Rectal smooth muscle tissue (tissue), 1 donor: ENCODE measurements at regions not wholly inside any gene's neighbourhood (a gene's known extent, or its start where the extent isn't known, plus 50 kb on each side); places are given as distances from the start of the nearest gene placed in this dataset.

ENCODE experiments used
- H3K27ac ChIP-seq: one replicate; pipeline ENCODE4 v1.7.0; 2013; ENCODE audit warnings: low read depth, low read length, inconsistent platforms
- H3K27me3 ChIP-seq: one replicate; pipeline ENCODE4 v1.7.0; 2013; ENCODE audit warnings: low read length; ENCODE audit not compliant: control insufficient read depth, insufficient read depth
- H3K36me3 ChIP-seq: one replicate; pipeline ENCODE4 v1.7.0; 2013; ENCODE audit warnings: low read length; ENCODE audit not compliant: control insufficient read depth, insufficient read depth
- H3K4me1 ChIP-seq: one replicate; pipeline ENCODE4 v1.7.0; 2013; ENCODE audit warnings: low read length; ENCODE audit not compliant: control insufficient read depth, insufficient read depth
- H3K4me3 ChIP-seq: one replicate; pipeline ENCODE4 v1.7.0; 2013; ENCODE audit warnings: low read length
- H3K9ac ChIP-seq: one replicate; pipeline ENCODE4 v1.7.0; 2013; ENCODE audit warnings: low read length

DNA sequence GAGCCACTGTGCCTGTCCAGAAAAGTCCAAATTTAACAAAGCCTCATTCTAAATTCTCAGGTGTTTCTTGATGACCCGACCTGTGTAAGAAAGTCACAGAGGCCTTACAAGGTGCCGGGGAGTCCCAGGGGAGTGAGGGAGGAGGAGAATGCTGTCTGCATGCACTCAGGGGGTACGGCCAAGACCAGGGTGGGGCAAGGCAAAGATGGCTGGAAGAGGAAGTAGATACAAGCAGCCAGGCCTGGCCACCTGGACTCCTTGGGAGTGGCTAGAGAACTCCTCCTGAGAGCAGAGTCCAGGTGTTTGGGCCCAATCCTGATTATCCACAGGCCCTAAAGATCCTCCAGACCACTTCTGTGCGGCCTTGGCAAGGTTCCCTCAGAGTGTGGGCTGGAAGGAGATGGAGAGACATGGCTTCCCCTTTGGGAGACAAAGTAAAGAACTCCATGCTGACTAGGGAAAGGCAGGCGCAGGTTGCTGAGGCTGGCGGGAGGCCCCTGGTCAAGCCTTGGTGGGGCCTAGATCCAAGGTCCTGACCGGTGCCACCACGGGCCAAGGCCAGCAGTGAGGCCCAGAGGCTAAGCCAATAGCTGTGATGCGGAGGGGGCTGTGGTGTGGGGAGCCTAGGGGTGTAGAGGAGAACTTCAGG, 74.7 kb downstream of the COPS8 start:
- H3K27ac ChIP-seq, result peak overlapping the region; percentile 50
- H3K27me3 ChIP-seq, result no peaks in the 10 kb centered on the region
- H3K4me1 ChIP-seq, result peaks cover 5% of the 10 kb centered on the region
- no peaks in the 10 kb centered on the region for H3K36me3 ChIP-seq
- H3K9ac ChIP-seq, result no peak overlapping the region
- H3K4me3 ChIP-seq, result no peak overlapping the region

DNA sequence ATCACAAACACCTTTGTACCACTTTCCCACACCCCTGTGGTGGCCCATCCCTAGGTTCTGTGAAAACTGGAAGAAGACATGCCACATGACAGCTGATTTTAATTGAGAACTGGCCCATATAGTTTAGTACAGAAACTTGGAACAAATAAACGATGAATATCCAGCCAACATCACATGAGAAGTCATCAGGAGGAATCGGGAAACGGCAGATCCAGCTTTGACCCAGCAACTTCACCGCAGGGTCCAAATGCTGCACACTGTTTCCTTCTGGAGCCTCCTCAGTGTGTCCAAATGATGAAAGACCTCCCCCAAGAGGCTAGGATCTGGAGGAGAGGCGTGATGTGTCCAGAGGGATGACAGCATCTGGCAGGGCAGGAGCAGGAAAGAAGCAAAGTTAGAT, 75.5 kb downstream of the COPS8 start:
- no peaks in the 10 kb centered on the region for H3K27me3 ChIP-seq
- H3K9ac ChIP-seq, result no peak overlapping the region
- H3K4me1 ChIP-seq, result peaks cover 8% of the 10 kb centered on the region
- no peaks in the 10 kb centered on the region for H3K36me3 ChIP-seq
- H3K4me3 ChIP-seq, result no peak overlapping the region
- H3K27ac ChIP-seq, result peak overlapping the region; percentile 50

DNA sequence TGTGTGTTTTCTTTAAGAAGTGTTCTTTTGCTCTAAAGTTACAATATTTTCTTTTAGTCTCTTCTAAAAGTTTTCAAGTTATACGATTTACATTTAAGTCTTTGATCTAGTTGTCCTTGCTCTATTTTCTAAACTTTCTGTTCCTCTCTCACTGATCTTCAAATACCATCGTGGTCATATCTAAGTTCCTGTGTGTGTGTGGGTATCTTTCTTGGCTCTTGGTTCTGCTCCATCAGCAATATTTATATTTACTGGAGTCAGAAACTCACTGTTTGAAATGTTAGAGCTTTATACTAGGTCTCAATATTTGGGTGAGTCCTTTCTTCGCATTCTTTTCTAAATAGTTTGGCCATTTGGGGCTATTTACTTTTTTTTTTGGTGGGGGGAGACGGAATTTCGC, 77.3 kb downstream of the COPS8 start:
- no peaks in the 10 kb centered on the region for H3K27me3 ChIP-seq
- no peak overlapping the region for H3K9ac ChIP-seq
- H3K4me1 ChIP-seq, result peaks cover 3% of the 10 kb centered on the region
- H3K36me3 ChIP-seq, result no peaks in the 10 kb centered on the region
- no peak overlapping the region for H3K4me3 ChIP-seq
- H3K27ac ChIP-seq, result no peak overlapping the region

DNA sequence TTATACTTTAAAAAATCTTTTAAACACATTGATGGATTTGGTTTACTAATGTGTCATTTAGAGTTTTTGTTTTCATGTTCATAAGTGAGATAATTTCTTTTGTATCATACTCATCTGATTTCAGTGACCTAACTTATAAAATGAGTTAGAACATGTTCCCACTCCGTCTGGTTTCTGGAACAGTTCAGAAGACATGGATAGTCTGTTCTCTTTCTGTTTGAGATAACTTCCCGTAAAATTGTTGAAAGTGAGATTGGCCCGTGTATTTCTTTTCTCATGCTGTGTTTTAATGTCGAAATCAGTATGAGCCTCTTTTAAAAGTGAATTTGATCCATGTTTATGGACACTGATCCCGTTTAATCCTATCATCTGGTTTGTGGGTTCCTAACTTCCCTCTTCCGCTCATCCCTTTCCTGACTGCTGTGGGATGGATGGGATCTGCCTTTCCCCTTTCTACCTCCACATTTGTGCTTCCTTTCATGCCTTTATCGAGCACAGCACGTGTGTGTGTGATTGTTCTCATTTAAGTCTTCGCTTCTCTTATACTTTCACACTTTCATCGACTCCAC, 78.9 kb downstream of the COPS8 start:
- Histone ChIP-seq H3K9ac (no peak overlapping the region), H3K27ac (peak overlapping the region; percentile 50), H3K27me3 (no peaks in the 10 kb centered on the region), H3K4me3 (no peak overlapping the region), H3K4me1 (peaks cover 3% of the 10 kb centered on the region), H3K36me3 (no peaks in the 10 kb centered on the region)

DNA sequence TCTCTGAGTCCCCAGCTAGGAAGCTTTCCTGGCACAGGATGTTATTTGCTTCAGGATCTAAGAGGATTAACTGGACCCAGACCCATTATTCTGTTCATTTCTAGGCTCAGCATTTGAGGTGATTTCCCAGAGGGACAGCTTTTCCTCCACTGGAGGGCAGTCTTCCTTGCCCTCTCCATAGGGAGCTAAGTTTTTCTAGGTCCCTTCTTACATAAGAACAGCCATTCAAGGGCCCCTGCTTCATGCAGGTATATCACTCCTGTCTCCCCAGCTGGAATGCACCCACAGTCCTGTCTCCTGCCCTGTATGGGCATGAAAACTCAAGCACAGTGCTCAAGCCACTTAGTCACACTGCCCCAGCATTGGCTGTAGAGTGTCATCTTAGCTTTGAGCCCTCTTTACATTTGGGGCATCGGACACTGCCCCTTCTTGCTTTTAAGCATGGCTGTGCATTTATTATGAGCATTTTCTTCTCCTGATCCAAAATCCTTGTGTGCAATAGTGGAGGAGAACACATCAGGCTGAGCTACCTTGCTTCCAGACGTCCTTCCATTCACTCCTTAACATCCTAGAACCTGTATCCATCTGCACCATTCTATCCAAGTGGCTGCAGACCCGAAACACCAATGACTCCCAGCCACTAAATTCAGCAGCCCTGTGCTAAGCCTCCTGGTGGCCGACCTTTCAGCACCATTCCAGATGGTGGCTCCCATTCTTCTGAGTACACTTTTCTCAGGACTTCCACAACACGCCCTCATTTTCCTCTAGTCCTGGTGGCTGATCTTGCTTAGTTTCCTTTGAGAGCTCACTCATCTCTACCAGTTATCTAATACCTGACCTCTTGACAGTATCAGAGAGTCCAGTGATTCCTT, 80.0 kb downstream of the COPS8 start:
- Histone ChIP-seq H3K4me1 (peaks cover 5% of the 10 kb centered on the region), H3K27ac (no peak overlapping the region), H3K4me3 (no peak overlapping the region), H3K27me3 (no peaks in the 10 kb centered on the region), H3K36me3 (no peaks in the 10 kb centered on the region), H3K9ac (no peak overlapping the region)

DNA sequence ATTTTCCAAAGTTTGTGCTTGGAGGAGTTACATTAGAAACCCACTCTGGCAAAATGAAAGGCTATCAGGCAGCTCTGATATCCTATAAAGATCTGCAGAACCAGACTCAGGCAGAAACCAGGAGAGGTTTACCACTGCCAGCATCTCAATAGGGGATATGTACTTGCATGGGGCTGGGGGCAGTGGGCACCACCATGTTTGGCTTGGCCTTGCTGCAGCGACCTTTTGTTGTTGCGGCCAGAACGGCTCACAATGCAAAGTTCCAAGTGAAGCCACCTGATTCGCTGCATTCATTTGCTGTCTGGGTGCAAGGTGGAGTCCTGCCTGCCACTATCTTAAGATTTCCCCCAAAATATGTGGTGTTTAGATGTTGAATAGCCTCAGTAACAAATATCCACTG, 81.3 kb downstream of the COPS8 start:
- peaks cover 10% of the 10 kb centered on the region for H3K4me1 ChIP-seq
- no peak overlapping the region for H3K27ac ChIP-seq
- H3K4me3 ChIP-seq, result no peak overlapping the region
- H3K9ac ChIP-seq, result no peak overlapping the region
- H3K27me3 ChIP-seq, result no peaks in the 10 kb centered on the region
- no peaks in the 10 kb centered on the region for H3K36me3 ChIP-seq

DNA sequence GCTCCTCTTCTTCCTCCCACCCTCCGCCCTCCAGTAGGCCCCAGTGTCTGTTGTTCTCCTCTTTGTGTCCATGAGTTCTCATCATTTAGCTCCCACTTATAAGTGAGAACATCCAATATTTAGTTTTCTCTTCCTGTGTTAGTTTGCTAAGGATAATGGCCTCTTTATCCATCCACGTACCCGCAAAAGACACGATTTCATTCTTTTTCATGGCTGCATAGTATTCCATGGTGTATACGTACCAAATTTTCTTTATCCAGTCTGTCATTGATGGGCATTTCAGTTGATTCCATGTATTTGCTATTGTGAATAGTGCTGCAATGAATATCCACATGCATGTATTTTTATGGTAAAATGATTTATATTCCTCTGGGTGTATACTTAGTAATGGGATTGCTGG, 82.2 kb downstream of the COPS8 start:
- peaks cover 15% of the 10 kb centered on the region for H3K4me1 ChIP-seq
- H3K4me3 ChIP-seq, result no peak overlapping the region
- no peaks in the 10 kb centered on the region for H3K27me3 ChIP-seq
- H3K36me3 ChIP-seq, result no peaks in the 10 kb centered on the region
- H3K27ac ChIP-seq, result no peak overlapping the region
- H3K9ac ChIP-seq, result no peak overlapping the region

DNA sequence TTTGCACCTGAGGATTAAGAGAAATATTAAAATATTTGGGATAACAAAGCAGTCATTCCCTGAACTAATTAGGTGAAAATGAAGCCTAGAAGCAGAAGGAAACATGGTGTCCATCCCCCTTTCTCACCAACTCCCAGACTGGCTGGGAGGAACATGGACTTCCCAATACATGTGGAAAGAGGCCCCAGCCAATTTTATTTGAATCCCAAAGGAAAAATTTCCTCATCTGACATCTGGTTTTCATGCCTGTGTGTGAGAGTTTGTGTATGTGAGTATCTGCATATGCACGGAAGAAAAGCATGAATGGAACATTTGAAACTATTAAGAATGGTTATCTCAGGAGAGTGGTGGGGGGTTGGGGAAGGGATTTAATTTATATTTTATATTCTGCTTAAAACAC, 84.3 kb downstream of the COPS8 start:
- Histone ChIP-seq H3K27ac (no peak overlapping the region), H3K27me3 (no peaks in the 10 kb centered on the region), H3K9ac (no peak overlapping the region), H3K36me3 (no peaks in the 10 kb centered on the region), H3K4me3 (no peak overlapping the region), H3K4me1 (peaks cover 15% of the 10 kb centered on the region)

DNA sequence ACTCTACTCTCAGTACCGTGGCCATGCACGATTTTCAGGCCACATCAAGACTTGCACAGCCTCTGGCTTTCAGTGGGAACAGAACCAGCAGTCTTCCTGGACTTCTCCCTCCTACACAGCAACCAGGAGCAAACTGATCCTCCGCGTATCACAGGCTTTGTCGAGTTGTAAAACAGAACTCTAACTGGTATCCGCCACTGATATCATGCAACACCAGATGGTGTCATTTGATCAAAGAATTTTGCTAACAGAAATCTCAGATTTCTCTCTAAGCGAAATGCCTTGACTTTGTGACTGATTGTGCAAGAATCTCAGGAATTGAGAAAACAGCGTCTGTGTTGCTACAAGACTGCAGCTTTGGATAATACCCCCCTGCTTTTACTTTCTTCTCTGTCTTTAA, 85.7 kb downstream of the COPS8 start:
- no peaks in the 10 kb centered on the region for H3K36me3 ChIP-seq
- H3K4me1 ChIP-seq, result peaks cover 12% of the 10 kb centered on the region
- H3K9ac ChIP-seq, result no peak overlapping the region
- H3K27me3 ChIP-seq, result no peaks in the 10 kb centered on the region
- peak overlapping the region; percentile 67 for H3K27ac ChIP-seq
- no peak overlapping the region for H3K4me3 ChIP-seq

DNA sequence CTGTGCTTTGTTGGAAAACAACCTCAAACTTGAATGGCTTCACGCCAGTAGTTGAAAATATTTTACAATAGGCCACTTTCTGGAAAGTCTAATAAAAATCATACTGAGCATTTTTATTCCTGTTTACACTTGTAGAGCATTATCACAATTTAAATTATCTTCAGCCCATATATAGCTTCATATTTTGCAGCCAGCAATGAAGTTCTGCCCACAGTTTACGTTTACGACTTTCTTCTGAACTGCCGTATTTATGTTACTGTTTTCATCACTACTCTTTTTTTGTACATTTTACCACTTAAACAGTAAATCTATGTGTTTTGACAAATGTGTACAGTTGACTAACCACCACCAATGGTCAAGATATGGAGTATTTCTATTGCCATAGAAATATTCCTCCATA, 86.2 kb downstream of the COPS8 start:
- Histone ChIP-seq H3K27ac (peak overlapping the region; percentile 53), H3K4me1 (peaks cover 12% of the 10 kb centered on the region), H3K36me3 (no peaks in the 10 kb centered on the region), H3K4me3 (no peak overlapping the region), H3K9ac (no peak overlapping the region), H3K27me3 (no peaks in the 10 kb centered on the region)

DNA sequence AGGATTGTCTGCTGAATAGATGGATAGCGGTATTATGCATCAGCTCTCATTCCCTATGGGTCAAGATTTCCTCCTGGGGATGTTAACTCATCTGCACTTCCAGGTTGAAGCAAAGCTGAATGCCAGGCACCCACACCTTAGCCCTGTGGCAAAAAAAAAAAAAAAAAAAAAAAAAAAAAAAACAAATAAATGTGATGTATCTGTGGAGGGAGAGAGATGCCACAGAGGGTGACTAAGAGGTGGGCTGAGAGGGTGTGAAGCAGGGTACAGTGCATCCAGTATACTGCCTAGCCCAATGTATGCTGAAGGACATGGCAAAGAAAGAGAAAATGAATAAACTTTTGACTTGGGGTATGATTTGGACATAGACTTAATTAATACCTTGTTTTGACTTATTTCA, 91.4 kb downstream of the COPS8 start:
- H3K27ac ChIP-seq, result no peak overlapping the region
- no peak overlapping the region for H3K4me3 ChIP-seq
- H3K36me3 ChIP-seq, result no peaks in the 10 kb centered on the region
- no peaks in the 10 kb centered on the region for H3K27me3 ChIP-seq
- peaks cover 4% of the 10 kb centered on the region for H3K4me1 ChIP-seq
- no peak overlapping the region for H3K9ac ChIP-seq

DNA sequence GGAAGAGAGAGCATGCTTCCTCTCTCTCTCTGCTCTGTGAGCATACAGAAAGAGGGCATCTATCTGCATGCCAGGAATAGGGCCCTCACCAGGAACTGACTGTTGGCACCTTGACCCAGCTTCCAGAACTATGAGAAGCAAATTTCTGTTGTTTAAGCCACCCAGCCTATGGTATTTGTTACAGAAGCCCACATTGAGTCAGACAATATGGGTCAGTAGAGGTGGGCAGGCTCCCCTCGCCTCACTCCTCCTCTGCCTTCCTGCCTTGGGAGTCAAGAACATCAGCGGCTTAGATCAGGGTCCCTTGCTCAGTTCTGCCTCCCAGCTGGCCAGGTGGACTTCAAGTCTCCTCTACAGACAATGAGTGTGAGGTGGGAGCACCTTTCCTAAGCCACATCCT, 92.3 kb downstream of the COPS8 start:
- Histone ChIP-seq H3K9ac (no peak overlapping the region), H3K27me3 (no peaks in the 10 kb centered on the region), H3K4me1 (no peaks in the 10 kb centered on the region), H3K27ac (no peak overlapping the region), H3K36me3 (no peaks in the 10 kb centered on the region), H3K4me3 (no peak overlapping the region)
